ENCODE measurements at regions not wholly inside any gene's neighbourhood (a gene's known extent, or its start where the extent isn't known, plus 50 kb on each side); places are given as distances from the start of the nearest gene placed in this dataset.

DNA sequence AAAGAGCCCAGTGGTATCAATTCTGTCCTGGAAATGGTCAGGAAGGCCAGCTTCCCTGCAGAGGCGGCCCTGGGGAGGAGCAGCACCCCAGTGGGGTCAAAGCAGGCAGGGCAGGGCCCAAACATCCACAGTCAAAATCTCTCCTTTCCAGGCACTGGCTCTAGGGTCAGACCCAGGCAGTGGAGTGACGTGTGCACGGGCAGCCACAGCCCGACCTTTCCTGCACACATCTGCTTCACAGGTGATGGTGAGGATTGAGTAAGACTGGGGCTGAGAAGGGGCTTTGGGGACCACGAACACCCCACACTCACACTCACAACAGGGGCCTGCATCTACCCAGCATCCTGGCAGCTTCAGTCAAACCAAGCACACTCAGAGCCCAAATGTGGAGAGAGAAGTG, 97.8 kb upstream of the GLI2 start:
- no peak for DNase-seq (ENCODE audit: low spot score)
- H3K27ac Mint-ChIP-seq: no peak overlapping the region
- H3K79me2 ChIP-seq (replicated peaks; ENCODE audit: insufficient read depth): no peaks in the 10 kb centered on the region

More for the DNA sequence above, 97.8 kb upstream of the GLI2 start:
- Histone ChIP-seq H3F3A (replicated peaks; ENCODE audit: low read depth) (no peaks in the 10 kb centered on the region), H3K4me1 (ENCODE audit: insufficient read depth) (no peaks in the 10 kb centered on the region), H3K27ac (ENCODE audit: low read depth) (no peak overlapping the region), H3K9me2 (ENCODE audit: insufficient read depth) (no peaks in the 10 kb centered on the region), H4K20me1 (replicated peaks; ENCODE audit: insufficient read depth) (no peaks in the 10 kb centered on the region), H3K4me3 (no peak overlapping the region), H3K36me3 (ENCODE audit: insufficient read depth) (no peaks in the 10 kb centered on the region), H3K27me3 (ENCODE audit: insufficient read depth) (no peaks in the 10 kb centered on the region), H2AFZ (no peak overlapping the region), H3K4me2 (no peak overlapping the region)
- Mint-ChIP-seq H3K4me3 (no peak overlapping the region), H3K9me3 (no peaks in the 10 kb centered on the region), H3K4me1 (peaks cover 3% of the 10 kb centered on the region; the same call in 2 of the 3 replicates), H3K27me3 (ENCODE audit: insufficient read depth, low read depth, poor library complexity) (peaks cover 3% of the 10 kb centered on the region), H3K36me3 (ENCODE audit: low read depth) (no peaks in the 10 kb centered on the region)
- TF ChIP-seq, protein P1, sequence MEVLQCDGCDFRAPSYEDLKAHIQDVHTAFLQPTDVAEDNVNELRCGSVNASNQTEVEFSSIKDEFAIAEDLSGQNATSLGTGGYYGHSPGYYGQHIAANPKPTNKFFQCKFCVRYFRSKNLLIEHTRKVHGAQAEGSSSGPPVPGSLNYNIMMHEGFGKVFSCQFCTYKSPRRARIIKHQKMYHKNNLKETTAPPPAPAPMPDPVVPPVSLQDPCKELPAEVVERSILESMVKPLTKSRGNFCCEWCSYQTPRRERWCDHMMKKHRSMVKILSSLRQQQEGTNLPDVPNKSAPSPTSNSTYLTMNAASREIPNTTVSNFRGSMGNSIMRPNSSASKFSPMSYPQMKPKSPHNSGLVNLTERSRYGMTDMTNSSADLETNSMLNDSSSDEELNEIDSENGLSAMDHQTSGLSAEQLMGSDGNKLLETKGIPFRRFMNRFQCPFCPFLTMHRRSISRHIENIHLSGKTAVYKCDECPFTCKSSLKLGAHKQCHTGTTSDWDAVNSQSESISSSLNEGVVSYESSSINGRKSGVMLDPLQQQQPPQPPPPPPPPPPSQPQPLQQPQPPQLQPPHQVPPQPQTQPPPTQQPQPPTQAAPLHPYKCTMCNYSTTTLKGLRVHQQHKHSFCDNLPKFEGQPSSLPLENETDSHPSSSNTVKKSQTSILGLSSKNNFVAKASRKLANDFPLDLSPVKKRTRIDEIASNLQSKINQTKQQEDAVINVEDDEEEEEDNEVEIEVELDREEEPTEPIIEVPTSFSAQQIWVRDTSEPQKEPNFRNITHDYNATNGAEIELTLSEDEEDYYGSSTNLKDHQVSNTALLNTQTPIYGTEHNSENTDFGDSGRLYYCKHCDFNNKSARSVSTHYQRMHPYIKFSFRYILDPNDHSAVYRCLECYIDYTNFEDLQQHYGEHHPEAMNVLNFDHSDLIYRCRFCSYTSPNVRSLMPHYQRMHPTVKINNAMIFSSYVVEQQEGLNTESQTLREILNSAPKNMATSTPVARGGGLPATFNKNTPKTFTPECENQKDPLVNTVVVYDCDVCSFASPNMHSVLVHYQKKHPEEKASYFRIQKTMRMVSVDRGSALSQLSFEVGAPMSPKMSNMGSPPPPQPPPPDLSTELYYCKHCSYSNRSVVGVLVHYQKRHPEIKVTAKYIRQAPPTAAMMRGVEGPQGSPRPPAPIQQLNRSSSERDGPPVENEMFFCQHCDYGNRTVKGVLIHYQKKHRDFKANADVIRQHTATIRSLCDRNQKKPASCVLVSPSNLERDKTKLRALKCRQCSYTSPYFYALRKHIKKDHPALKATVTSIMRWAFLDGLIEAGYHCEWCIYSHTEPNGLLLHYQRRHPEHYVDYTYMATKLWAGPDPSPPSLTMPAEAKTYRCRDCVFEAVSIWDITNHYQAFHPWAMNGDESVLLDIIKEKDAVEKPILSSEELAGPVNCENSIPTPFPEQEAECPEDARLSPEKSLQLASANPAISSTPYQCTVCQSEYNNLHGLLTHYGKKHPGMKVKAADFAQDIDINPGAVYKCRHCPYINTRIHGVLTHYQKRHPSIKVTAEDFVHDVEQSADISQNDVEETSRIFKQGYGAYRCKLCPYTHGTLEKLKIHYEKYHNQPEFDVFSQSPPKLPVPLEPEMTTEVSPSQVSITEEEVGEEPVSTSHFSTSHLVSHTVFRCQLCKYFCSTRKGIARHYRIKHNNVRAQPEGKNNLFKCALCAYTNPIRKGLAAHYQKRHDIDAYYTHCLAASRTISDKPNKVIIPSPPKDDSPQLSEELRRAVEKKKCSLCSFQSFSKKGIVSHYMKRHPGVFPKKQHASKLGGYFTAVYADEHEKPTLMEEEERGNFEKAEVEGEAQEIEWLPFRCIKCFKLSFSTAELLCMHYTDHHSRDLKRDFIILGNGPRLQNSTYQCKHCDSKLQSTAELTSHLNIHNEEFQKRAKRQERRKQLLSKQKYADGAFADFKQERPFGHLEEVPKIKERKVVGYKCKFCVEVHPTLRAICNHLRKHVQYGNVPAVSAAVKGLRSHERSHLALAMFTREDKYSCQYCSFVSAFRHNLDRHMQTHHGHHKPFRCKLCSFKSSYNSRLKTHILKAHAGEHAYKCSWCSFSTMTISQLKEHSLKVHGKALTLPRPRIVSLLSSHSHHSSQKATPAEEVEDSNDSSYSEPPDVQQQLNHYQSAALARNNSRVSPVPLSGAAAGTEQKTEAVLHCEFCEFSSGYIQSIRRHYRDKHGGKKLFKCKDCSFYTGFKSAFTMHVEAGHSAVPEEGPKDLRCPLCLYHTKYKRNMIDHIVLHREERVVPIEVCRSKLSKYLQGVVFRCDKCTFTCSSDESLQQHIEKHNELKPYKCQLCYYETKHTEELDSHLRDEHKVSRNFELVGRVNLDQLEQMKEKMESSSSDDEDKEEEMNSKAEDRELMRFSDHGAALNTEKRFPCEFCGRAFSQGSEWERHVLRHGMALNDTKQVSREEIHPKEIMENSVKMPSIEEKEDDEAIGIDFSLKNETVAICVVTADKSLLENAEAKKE (CRISPR knock-in tag; IDR thresholded peaks at IDR 0.05): no peak
- TF ChIP-seq, protein P2, sequence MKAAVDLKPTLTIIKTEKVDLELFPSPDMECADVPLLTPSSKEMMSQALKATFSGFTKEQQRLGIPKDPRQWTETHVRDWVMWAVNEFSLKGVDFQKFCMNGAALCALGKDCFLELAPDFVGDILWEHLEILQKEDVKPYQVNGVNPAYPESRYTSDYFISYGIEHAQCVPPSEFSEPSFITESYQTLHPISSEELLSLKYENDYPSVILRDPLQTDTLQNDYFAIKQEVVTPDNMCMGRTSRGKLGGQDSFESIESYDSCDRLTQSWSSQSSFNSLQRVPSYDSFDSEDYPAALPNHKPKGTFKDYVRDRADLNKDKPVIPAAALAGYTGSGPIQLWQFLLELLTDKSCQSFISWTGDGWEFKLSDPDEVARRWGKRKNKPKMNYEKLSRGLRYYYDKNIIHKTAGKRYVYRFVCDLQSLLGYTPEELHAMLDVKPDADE (IDR thresholded peaks at IDR 0.05): no peak
- TF ChIP-seq CREB1 (CRISPR knock-in tag; IDR thresholded peaks at IDR 0.05; ENCODE audit: low read depth) (no peak), ZNF114 (CRISPR knock-in tag; IDR thresholded peaks at IDR 0.05) (no peak), ZNF331 (CRISPR knock-in tag; IDR thresholded peaks at IDR 0.05; ENCODE audit: low read depth) (no peak), EZH2phosphoT487 (IDR thresholded peaks at IDR 0.05; ENCODE audit: unreplicated experiment) (no peak)
- TF ChIP-seq, protein P3, sequence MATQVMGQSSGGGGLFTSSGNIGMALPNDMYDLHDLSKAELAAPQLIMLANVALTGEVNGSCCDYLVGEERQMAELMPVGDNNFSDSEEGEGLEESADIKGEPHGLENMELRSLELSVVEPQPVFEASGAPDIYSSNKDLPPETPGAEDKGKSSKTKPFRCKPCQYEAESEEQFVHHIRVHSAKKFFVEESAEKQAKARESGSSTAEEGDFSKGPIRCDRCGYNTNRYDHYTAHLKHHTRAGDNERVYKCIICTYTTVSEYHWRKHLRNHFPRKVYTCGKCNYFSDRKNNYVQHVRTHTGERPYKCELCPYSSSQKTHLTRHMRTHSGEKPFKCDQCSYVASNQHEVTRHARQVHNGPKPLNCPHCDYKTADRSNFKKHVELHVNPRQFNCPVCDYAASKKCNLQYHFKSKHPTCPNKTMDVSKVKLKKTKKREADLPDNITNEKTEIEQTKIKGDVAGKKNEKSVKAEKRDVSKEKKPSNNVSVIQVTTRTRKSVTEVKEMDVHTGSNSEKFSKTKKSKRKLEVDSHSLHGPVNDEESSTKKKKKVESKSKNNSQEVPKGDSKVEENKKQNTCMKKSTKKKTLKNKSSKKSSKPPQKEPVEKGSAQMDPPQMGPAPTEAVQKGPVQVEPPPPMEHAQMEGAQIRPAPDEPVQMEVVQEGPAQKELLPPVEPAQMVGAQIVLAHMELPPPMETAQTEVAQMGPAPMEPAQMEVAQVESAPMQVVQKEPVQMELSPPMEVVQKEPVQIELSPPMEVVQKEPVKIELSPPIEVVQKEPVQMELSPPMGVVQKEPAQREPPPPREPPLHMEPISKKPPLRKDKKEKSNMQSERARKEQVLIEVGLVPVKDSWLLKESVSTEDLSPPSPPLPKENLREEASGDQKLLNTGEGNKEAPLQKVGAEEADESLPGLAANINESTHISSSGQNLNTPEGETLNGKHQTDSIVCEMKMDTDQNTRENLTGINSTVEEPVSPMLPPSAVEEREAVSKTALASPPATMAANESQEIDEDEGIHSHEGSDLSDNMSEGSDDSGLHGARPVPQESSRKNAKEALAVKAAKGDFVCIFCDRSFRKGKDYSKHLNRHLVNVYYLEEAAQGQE (IDR thresholded peaks at IDR 0.05; ENCODE audit: unreplicated experiment): no peak
- ATAC-seq: no peak
